Right lobe of liver (tissue), 6 donors: ENCODE measurements at regions not wholly inside any gene's neighbourhood (a gene's known extent, or its start where the extent isn't known, plus 50 kb on each side); places are given as distances from the start of the nearest gene placed in this dataset.

Experiments
- ATAC-seq, 4 donors: fragments of 200-7000 bp; cut with Tn5 transposase; one replicate each; pipeline ENCODE4 v1.9.1; 2020; ENCODE audit warnings: mild to moderate bottlenecking in 4 of 4, moderate library complexity in 4 of 4
- DNase-seq, 3 donors: peaks; one replicate each; pipeline ENCODE4 v3.0.0-alpha.2; 2020
- H3K27ac ChIP-seq, 3 donors: fragments of 200-600 bp; one replicate each; pipeline ENCODE4 v1.8.0; 2022
- H3K27me3 ChIP-seq, 2 donors: fragments of 200-600 bp; one replicate each; pipeline ENCODE4 v1.8.0; 2022
- H3K36me3 ChIP-seq, 4 donors: fragments of 200-600 bp; sonication (generic) in 1 of 4; one replicate each; pipeline versions ENCODE4 v1.5.1 to v1.8.0; 2017 to 2022; ENCODE audit warnings: control low read depth in 1 of 4
- H3K4me1 ChIP-seq, 4 donors: fragments of 200-600 bp; sonication (generic) in 1 of 4; one replicate each; pipeline versions ENCODE4 v1.5.1 to v1.8.0; 2017 to 2022; ENCODE audit warnings: control low read depth in 1 of 4
- H3K4me3 ChIP-seq, 3 donors: fragments of 200-600 bp; one replicate each; pipeline ENCODE4 v1.8.0; 2022
- H3K9me3 ChIP-seq, 4 donors: fragments of 200-600 bp; sonication (generic) in 1 of 4; one replicate each; pipeline versions ENCODE4 v1.5.1 to v1.8.0; 2017 to 2022; ENCODE audit warnings: control low read depth in 1 of 4
- CTCF ChIP-seq, 4 donors: fragments of 200-600 bp in 3 of 4; fragments of 450-650 bp in 1 of 4; IDR thresholded peaks; one replicate each; pipeline versions ENCODE4 v1.5.1 to v1.8.0; 2016 to 2022; ENCODE audit warnings: antibody characterized with exemption in 4 of 4, mild to moderate bottlenecking in 2 of 4
- POLR2A ChIP-seq: fragments of 450-650 bp; IDR thresholded peaks from one replicate; pipeline ENCODE4 v1.6.1; 2017; ENCODE audit warnings: antibody characterized with exemption, mild to moderate bottlenecking
- WGBS: methylation state at CpG from one replicate; pipeline ENCODE4 v1.1.6; 2018; ENCODE audit warnings: low coverage, low lambda C conversion rate; ENCODE audit not compliant: insufficient coverage; ENCODE audit errors: missing lambda C conversion rate; 5-methylcytosine and 5-hydroxymethylcytosine counted together
- intact Hi-C, 2 donors: fragments of 100-400 bp; cut with DNase I; formaldehyde crosslinking; loops; one replicate each; pipeline versions ENCODE4 v1.11.2 to v1.14.1; 2022
- donor health status: DM: no; HTN: yes; CAD: no.
- donor health status: DM: no; HTN: no; CAD: no.
- donor health status: DM: no; HTN: no; CAD: no.
- donor health status: DM: no; HTN: yes; CAD: no.
- donor health status: DM: no; HTN: yes; CAD: no.

GRCh38 chr6:169866668-169867521 is 115.5 kb downstream of the ERMARD start:
- Histone ChIP-seq H3K27me3 (no peaks in the 10 kb centered on the region), H3K9me3 (no peaks in the 10 kb centered on the region), H3K4me3 (no peak overlapping the region), H3K36me3 (no peaks in the 10 kb centered on the region), H3K4me1 (no peaks in the 10 kb centered on the region), H3K27ac (no peak overlapping the region)
- DNase-seq (no peak), ATAC-seq (no peak)
- intact Hi-C loops: no loop called here
- no peak for TF ChIP-seq POLR2A
- TF ChIP-seq CTCF (IDR thresholded peaks at IDR 0.05): no peak
- 55% methylated on average over 5 of the region's 18 CpGs for WGBS

GRCh38 chr6:169866140-169866534 is 114.7 kb downstream of the ERMARD start:
- H3K27me3 ChIP-seq: no peaks in the 10 kb centered on the region
- no peaks in the 10 kb centered on the region for H3K36me3 ChIP-seq
- no peak overlapping the region for H3K27ac ChIP-seq
- ATAC-seq (no peak), DNase-seq (no peak)
- WGBS: 78% methylated on average over 4 of the region's 10 CpGs
- TF ChIP-seq POLR2A: no peak
- TF ChIP-seq CTCF (IDR thresholded peaks at IDR 0.05): no peak
- H3K4me1 ChIP-seq: no peaks in the 10 kb centered on the region
- no peak overlapping the region for H3K4me3 ChIP-seq
- H3K9me3 ChIP-seq: no peaks in the 10 kb centered on the region
- intact Hi-C loops: no loop called here

DNA sequence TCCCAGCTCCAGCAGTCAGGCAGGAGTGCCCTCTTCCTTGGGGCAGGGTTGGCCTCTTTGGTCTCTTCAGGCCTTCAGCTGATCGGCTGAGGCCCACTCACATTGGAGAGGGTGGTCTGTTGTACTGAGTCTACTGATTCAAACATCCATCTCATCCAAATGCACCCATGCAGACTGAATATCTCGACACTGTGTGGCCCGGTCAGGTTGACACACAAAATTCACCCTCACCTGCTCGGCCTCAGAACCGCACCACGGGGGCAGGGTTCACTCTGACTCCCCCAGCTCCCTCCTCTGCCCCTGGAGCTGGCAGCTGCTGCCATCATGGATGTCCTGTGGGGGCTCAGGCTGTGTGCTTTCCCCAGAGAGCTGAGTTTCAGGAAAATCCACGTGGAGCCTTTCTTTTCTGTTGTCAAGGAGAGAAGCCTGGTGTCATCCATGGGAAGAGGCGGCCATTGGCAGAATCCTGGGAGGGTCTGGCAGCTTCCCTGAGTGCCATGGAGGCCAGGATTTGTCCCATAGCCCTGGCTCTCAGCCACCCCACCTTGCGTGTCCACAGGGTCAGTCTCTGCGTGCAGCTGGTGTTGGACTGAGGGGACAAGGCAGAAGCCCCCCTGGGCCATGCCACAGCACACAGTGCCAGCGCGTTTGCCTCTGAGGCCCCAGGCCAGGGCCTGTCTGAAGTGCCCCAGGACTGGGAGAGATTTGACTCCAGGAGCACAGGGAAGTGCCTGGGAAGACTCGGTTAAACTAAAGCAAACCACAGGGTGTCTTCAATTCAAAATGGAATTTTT is 114.1 kb downstream of the ERMARD start:
- H3K27me3 ChIP-seq: no peaks in the 10 kb centered on the region
- H3K36me3 ChIP-seq: no peaks in the 10 kb centered on the region
- WGBS: no CpG with 5 or more reads among the region's 13 CpGs
- no peak for TF ChIP-seq CTCF (IDR thresholded peaks at IDR 0.05)
- no peak for TF ChIP-seq POLR2A
- H3K27ac ChIP-seq: no peak overlapping the region
- no peak for ATAC-seq
- intact Hi-C loops: no loop called here
- no peak overlapping the region for H3K4me3 ChIP-seq
- no peak for DNase-seq
- H3K4me1 ChIP-seq: no peaks in the 10 kb centered on the region
- no peaks in the 10 kb centered on the region for H3K9me3 ChIP-seq

DNA sequence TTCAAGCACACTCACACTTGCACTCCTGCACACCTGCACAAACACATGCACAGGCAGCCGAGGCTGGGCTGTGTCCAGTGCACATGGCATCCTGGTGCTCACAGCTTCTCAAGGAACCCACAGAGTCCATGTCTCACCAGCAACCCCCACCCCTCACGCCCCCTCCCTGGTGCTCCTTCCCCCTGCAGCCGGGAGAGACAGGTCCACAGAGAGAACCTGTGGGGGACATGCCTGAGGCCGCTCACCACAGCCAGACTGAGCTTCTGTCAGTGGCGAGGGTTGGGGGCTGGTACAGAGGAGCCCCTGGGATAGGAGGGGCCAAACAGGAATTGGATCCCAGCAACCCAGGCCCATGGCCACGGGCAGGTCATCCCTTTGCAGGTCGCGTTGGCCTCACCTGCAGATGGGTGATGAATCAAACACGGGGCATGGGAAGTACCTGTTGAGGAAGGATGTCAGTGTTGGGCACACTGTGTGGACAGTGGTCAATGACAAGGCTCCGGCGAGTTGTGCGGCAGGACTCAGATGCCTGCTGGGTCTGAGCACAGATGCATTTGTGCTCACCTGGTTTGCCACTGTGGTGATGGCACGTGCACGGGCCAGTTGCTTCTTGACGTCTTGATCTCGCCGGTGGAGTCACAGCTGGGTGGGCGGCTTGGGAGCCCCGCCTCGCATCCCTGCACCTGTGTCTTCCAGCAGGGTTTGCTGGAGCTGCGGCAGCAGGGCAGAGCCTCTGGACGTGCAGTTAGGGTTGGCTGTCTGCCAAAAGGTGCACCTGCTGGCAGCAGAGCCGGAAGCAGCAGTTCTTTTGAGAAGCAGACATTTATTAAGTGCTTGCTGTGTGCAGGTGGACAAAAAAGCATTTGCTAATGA is 113.0 kb downstream of the ERMARD start:
- Histone ChIP-seq H3K27ac (no peak overlapping the region), H3K27me3 (no peaks in the 10 kb centered on the region), H3K9me3 (no peaks in the 10 kb centered on the region), H3K36me3 (no peaks in the 10 kb centered on the region), H3K4me3 (no peak overlapping the region), H3K4me1 (no peaks in the 10 kb centered on the region)
- DNase-seq: no peak
- intact Hi-C loops: no loop called here
- ATAC-seq: no peak
- no peak for TF ChIP-seq CTCF (IDR thresholded peaks at IDR 0.05)
- no peak for TF ChIP-seq POLR2A
- 48% methylated on average over 5 of the region's 23 CpGs for WGBS
